SJCRH30 (cell line): ENCODE measurements at regions not wholly inside any gene's neighbourhood (a gene's known extent, or its start where the extent isn't known, plus 50 kb on each side); places are given as distances from the start of the nearest gene placed in this dataset.

Experiments used
- DNase-seq, 2 experiments: peaks; one replicate each; pipeline ENCODE4 v3.0.0-alpha.2; 2015 to 2020
- H3K27ac ChIP-seq: fragments of 250-450 bp; sonication (Bioruptor Pico); 2 replicates; pipeline ENCODE4 v1.5.1; 2020; ENCODE audit warnings: mild to moderate bottlenecking, moderate library complexity
- H3K27me3 ChIP-seq: fragments of 250-450 bp; sonication (Bioruptor Pico); 2 replicates; pipeline ENCODE4 v1.5.1; 2020; ENCODE audit warnings: mild to moderate bottlenecking, moderate library complexity
- H3K36me3 ChIP-seq: fragments of 250-450 bp; sonication (Bioruptor Pico); 2 replicates; pipeline ENCODE4 v1.5.1; 2020; ENCODE audit warnings: mild to moderate bottlenecking, moderate library complexity
- H3K4me1 ChIP-seq: fragments of 250-450 bp; sonication (Bioruptor Pico); 2 replicates; pipeline ENCODE4 v1.5.1; 2020; ENCODE audit warnings: mild to moderate bottlenecking, moderate library complexity
- H3K4me3 ChIP-seq: fragments of 250-450 bp; sonication (Bioruptor Pico); 2 replicates; pipeline ENCODE4 v1.5.1; 2020; ENCODE audit warnings: mild to moderate bottlenecking, moderate library complexity
- H3K9me3 ChIP-seq: fragments of 250-450 bp; sonication (Bioruptor Pico); replicated peaks from 2 replicates; pipeline ENCODE4 v1.5.1; 2020; ENCODE audit warnings: mild to moderate bottlenecking, moderate library complexity

DNA sequence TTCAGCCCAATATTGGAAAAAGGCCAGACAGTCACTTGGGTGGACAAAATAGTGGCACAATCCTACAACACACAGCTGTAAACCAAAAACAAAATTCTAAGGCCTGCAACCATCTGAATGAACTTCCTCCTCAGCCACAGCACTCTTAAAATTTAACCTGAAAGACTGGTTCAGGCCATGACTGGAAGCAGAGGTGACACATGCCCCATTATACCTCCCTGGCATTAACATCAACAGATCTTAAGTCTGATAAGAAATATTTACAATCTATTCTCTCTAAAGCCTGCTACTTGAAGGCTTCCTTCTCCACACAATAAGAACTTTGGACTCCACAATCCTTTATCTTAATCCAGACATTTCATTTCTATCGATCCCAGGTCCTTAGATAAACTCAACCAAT, 192.4 kb upstream of the LRP1B start:
- DNase-seq, result no peak
- Histone ChIP-seq H3K36me3 (no peaks in the 10 kb centered on the region), H3K9me3 (no peaks in the 10 kb centered on the region), H3K4me3 (no peak overlapping the region), H3K4me1 (no peaks in the 10 kb centered on the region), H3K27ac (no peak overlapping the region), H3K27me3 (no peaks in the 10 kb centered on the region)

GRCh38 chr2:142321706-142322280, 191.0 kb upstream of the LRP1B start:
- H3K27ac ChIP-seq, result no peak overlapping the region
- no peaks in the 10 kb centered on the region for H3K9me3 ChIP-seq
- no peaks in the 10 kb centered on the region for H3K4me1 ChIP-seq
- H3K36me3 ChIP-seq, result no peaks in the 10 kb centered on the region
- no peak for DNase-seq
- H3K4me3 ChIP-seq, result no peak overlapping the region
- no peaks in the 10 kb centered on the region for H3K27me3 ChIP-seq

GRCh38 chr2:142320067-142320466, 189.3 kb upstream of the LRP1B start:
- Histone ChIP-seq H3K27ac (no peak overlapping the region), H3K27me3 (no peaks in the 10 kb centered on the region), H3K4me3 (no peak overlapping the region), H3K9me3 (no peaks in the 10 kb centered on the region), H3K36me3 (no peaks in the 10 kb centered on the region), H3K4me1 (no peaks in the 10 kb centered on the region)
- no peak for DNase-seq

DNA sequence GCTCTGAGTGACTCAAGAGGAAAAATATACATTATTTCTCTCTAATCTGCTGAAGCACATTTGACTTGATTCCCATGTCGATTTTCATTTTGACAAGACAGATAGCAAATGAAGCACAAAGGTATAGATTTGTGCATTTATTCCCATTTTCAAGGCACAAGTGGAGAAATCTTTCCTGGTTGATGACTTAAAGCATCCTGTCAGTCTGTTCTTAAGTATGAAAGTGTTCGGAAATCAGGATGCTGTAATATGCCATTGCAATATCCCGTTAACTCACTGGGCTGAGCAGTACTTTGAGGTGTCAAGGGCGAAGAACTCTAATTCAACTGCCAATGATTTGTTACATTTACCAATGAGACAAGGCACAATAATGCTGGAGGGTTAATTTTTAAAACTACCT, 185.2 kb upstream of the LRP1B start:
- Histone ChIP-seq H3K27ac (no peak overlapping the region), H3K27me3 (no peaks in the 10 kb centered on the region), H3K4me3 (no peak overlapping the region), H3K9me3 (no peaks in the 10 kb centered on the region), H3K4me1 (no peaks in the 10 kb centered on the region), H3K36me3 (no peaks in the 10 kb centered on the region)
- DNase-seq, result no peak

- no peak overlapping the region for H3K27ac ChIP-seq
- no peaks in the 10 kb centered on the region for H3K4me1 ChIP-seq
- H3K27me3 ChIP-seq, result no peaks in the 10 kb centered on the region
- no peaks in the 10 kb centered on the region for H3K9me3 ChIP-seq
- no peak overlapping the region for H3K4me3 ChIP-seq
- no peaks in the 10 kb centered on the region for H3K36me3 ChIP-seq
- DNase-seq, result no peak
Observed at GRCh38 chr2:142315346-142315745, 184.5 kb upstream of the LRP1B start.

GRCh38 chr2:142314164-142314563, 183.3 kb upstream of the LRP1B start:
- Histone ChIP-seq H3K4me3 (no peak overlapping the region), H3K9me3 (no peaks in the 10 kb centered on the region), H3K27ac (no peak overlapping the region), H3K36me3 (no peaks in the 10 kb centered on the region), H3K27me3 (no peaks in the 10 kb centered on the region), H3K4me1 (no peaks in the 10 kb centered on the region)
- DNase-seq, result no peak

DNA sequence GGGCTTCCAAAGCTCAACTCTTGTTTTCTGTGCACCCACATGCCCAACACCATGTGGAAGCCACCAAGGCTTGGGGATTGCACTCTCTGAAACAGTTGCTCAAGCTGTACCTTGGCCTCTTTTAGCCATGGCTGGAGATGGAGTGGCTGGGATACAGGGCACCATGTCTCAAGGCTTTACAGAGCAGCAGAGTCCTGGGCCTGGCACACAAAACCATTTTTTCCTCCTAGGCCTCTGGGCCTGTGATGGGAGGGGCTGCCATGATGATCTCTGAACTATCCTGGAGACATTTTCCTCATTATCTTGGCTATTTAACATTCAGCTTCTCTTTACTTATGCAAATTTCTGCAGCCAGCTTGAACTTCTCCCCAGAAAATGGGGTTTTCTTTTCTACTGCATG, 179.7 kb upstream of the LRP1B start:
- Histone ChIP-seq H3K27ac (no peak overlapping the region), H3K9me3 (no peaks in the 10 kb centered on the region), H3K4me1 (no peaks in the 10 kb centered on the region), H3K36me3 (no peaks in the 10 kb centered on the region), H3K4me3 (no peak overlapping the region), H3K27me3 (no peaks in the 10 kb centered on the region)
- no peak for DNase-seq

GRCh38 chr2:142308744-142309143, 177.9 kb upstream of the LRP1B start:
- H3K9me3 ChIP-seq, result no peaks in the 10 kb centered on the region
- H3K27ac ChIP-seq, result no peak overlapping the region
- DNase-seq, result no peak
- no peak overlapping the region for H3K4me3 ChIP-seq
- H3K27me3 ChIP-seq, result no peaks in the 10 kb centered on the region
- H3K4me1 ChIP-seq, result no peaks in the 10 kb centered on the region
- no peaks in the 10 kb centered on the region for H3K36me3 ChIP-seq

DNA sequence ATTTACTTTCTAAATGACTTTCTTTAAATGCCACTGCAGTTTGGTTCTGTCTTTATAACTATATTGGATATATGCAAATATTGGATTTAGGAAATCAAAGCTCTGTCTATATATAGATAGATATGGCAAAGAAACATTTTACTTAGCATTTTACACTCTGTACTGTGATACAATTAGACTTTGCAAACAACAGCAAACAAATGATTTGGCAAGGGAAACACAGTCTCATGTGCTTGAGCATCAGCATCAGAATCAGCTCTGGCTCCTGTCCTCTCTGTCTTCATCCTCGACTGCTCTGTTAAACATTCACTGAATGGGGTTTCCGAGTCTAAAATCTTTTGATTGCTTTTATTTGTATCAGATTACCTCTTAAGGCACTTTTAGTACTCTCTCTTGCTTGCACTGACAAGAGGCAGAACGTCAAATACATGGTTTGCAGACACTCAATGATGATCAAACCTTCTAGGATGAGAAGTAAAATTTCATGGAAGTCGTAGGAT, 176.8 kb upstream of the LRP1B start:
- Histone ChIP-seq H3K27me3 (no peaks in the 10 kb centered on the region), H3K9me3 (no peaks in the 10 kb centered on the region), H3K27ac (no peak overlapping the region), H3K36me3 (no peaks in the 10 kb centered on the region), H3K4me1 (no peaks in the 10 kb centered on the region), H3K4me3 (no peak overlapping the region)
- no peak for DNase-seq

DNA sequence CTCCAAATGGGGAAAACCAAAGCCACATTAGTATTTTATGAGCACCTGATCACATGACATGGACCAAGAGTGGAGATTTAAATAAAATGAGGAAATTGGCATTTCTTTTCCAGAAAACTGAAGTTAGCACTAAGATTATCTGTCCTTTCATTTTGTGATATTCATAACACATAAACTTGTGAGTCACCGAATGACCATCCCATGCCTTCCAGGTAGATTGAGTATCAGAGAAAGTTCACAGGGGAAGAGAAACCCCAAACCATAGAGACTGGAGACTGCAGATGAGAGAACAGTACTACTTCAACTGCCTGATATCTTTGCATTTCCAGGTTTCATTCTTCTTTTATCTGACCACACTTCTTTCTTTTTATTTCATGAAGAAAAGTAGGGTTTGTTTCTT, 176.3 kb upstream of the LRP1B start:
- H3K4me1 ChIP-seq, result no peaks in the 10 kb centered on the region
- H3K36me3 ChIP-seq, result no peaks in the 10 kb centered on the region
- H3K9me3 ChIP-seq, result no peaks in the 10 kb centered on the region
- no peaks in the 10 kb centered on the region for H3K27me3 ChIP-seq
- no peak for DNase-seq
- no peak overlapping the region for H3K27ac ChIP-seq
- H3K4me3 ChIP-seq, result no peak overlapping the region

DNA sequence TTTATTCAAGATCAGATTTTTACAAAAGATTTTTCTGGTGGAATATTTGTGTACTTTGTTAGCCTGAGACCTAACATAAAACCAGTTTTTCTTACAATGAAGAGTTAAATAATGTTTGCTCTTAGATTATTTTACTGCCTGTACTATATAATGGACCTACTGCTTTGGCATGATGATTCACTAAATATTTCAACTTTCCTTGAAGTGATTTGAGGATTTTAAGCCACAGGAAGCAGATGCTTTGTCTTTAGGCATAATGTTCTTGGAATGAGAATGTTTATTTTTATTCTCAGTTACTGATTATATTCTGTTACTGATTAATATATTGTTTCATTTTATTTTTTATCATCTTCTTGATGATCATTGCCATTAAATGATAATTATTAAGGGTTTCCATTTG, 175.3 kb upstream of the LRP1B start:
- no peaks in the 10 kb centered on the region for H3K4me1 ChIP-seq
- no peaks in the 10 kb centered on the region for H3K36me3 ChIP-seq
- H3K27me3 ChIP-seq, result no peaks in the 10 kb centered on the region
- H3K4me3 ChIP-seq, result no peak overlapping the region
- DNase-seq, result no peak
- H3K27ac ChIP-seq, result no peak overlapping the region
- no peaks in the 10 kb centered on the region for H3K9me3 ChIP-seq

DNA sequence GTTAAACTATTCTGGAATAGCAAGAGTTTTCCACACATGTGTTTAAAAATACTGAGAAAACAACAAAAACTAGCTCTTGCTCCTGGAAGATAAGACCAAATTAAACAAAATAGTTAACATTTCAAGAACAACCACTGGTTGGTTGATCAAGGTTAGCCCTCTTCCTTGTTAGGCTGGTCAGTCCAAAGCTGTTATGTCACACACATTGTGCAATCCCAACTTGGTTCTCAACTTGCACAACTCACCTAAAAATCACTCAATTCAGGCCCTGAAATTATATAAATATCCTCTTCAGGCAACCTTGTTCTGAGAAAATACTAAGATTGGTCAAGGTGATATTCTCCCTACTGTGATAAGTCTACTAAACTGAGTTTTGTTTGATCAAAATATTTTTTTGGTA, 169.7 kb upstream of the LRP1B start:
- DNase-seq, result no peak
- H3K4me1 ChIP-seq, result no peaks in the 10 kb centered on the region
- H3K4me3 ChIP-seq, result no peak overlapping the region
- no peaks in the 10 kb centered on the region; the same call in 1 of the 2 replicates for H3K27me3 ChIP-seq
- H3K27ac ChIP-seq, result no peak overlapping the region
- H3K9me3 ChIP-seq, result no peaks in the 10 kb centered on the region
- H3K36me3 ChIP-seq, result no peaks in the 10 kb centered on the region

GRCh38 chr2:142299021-142299420, 168.2 kb upstream of the LRP1B start:
- Histone ChIP-seq H3K36me3 (no peaks in the 10 kb centered on the region), H3K4me3 (no peak overlapping the region), H3K27ac (no peak overlapping the region), H3K4me1 (no peaks in the 10 kb centered on the region), H3K27me3 (no peaks in the 10 kb centered on the region; the same call in 1 of the 2 replicates), H3K9me3 (no peaks in the 10 kb centered on the region)
- no peak for DNase-seq

GRCh38 chr2:142294225-142294624, 163.4 kb upstream of the LRP1B start:
- Histone ChIP-seq H3K9me3 (no peaks in the 10 kb centered on the region), H3K36me3 (no peaks in the 10 kb centered on the region), H3K27ac (no peak overlapping the region), H3K27me3 (no peaks in the 10 kb centered on the region; the same call in 1 of the 2 replicates), H3K4me1 (no peaks in the 10 kb centered on the region), H3K4me3 (no peak overlapping the region)
- no peak for DNase-seq

DNA sequence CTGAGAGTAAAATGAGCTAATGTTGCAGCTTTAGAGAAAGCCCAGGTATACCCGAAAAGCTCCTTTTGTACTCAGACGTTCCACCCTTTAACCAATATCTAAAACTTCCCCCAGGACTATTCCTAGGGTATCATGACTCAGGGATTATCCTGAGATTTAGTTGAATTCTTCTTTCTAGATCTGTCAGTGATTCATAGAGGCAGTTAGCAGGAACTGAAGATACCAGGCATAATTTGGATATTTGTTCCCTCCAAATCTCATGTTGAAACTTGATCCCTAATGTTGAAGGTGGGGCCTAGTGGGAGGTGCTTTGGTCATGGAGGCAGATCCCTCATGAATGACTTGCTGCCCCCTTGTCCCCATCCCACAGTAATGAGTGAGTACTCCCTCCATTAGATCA, 161.2 kb upstream of the LRP1B start:
- Histone ChIP-seq H3K9me3 (no peaks in the 10 kb centered on the region), H3K4me1 (no peaks in the 10 kb centered on the region), H3K27ac (no peak overlapping the region), H3K36me3 (no peaks in the 10 kb centered on the region), H3K4me3 (no peak overlapping the region), H3K27me3 (no peaks in the 10 kb centered on the region)
- no peak for DNase-seq

DNA sequence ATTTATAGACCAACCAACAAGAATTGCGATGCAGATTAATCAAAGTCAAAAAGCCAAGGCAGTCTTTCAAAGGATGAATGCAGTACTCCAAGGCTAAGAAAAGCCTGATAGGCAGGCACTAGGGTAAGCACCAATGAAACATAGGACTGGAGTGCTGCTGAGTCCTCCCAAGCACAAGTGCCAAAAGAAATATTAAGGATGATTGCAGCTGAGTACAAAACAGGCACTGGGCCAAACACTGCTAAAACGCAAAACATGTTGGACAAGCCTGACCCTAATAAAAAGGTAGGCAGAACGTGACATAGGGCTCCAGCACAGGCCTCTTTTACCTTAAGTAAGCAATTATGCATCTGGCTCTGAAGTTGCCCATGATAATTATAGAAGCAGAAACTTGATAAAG, 160.1 kb upstream of the LRP1B start:
- DNase-seq, result no peak
- Histone ChIP-seq H3K36me3 (no peaks in the 10 kb centered on the region), H3K27me3 (no peaks in the 10 kb centered on the region), H3K4me1 (no peaks in the 10 kb centered on the region), H3K4me3 (no peak overlapping the region), H3K27ac (no peak overlapping the region), H3K9me3 (no peaks in the 10 kb centered on the region)
